LNCAP (cell line): ENCODE measurements at regions not wholly inside any gene's neighbourhood (a gene's known extent, or its start where the extent isn't known, plus 50 kb on each side); places are given as distances from the start of the nearest gene placed in this dataset.

Experiments used
- TF ChIP-seq, protein P1 (sequence below): fragments of 450-650 bp; IDR thresholded peaks from 2 replicates; pipeline ENCODE4 v1.5.1; 2017; ENCODE audit warnings: mild to moderate bottlenecking

DNA sequence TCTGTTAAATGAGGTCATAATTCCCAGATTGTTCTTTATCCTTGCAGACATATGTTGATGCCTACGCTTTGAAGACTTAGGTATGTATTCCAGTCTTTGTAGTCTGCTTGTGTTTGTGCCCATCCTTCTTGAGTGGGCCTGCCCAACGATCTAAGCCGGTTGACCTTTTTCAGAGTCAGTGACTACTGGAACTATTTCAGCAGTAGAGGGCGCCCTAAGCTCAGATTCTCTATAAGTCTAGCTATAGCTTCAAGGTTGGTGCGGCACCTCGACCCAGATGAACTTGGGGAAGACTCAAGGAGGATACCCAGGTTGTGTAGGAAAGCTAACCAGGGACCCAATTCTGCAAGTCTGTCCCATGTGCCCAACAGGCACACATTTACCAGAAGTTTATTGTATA lies 228.8 kb upstream of the PPP2R3A start:
- TF ChIP-seq, protein P1, sequence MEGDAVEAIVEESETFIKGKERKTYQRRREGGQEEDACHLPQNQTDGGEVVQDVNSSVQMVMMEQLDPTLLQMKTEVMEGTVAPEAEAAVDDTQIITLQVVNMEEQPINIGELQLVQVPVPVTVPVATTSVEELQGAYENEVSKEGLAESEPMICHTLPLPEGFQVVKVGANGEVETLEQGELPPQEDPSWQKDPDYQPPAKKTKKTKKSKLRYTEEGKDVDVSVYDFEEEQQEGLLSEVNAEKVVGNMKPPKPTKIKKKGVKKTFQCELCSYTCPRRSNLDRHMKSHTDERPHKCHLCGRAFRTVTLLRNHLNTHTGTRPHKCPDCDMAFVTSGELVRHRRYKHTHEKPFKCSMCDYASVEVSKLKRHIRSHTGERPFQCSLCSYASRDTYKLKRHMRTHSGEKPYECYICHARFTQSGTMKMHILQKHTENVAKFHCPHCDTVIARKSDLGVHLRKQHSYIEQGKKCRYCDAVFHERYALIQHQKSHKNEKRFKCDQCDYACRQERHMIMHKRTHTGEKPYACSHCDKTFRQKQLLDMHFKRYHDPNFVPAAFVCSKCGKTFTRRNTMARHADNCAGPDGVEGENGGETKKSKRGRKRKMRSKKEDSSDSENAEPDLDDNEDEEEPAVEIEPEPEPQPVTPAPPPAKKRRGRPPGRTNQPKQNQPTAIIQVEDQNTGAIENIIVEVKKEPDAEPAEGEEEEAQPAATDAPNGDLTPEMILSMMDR: peak; percentile 65

DNA sequence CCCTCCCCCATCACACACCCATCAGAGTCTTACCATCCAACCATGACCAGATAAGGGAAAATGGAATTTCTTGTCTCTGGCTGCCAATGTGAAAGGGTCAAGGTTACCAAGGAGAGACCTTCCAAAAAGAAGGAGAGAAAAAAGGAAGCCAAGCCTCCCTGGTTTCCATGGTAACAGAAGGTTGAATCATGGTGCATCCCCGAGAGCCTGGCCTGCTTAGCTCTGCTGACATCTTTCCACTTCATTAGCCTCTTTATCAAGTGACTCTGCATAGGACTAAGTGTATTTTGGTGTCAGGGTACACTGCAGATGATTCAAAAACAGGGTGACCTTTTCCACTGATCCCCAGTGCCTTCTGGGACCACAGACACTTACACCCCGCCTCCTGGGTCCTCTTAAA lies 225.7 kb upstream of the PPP2R3A start:
- TF ChIP-seq, protein P1: no peak

DNA sequence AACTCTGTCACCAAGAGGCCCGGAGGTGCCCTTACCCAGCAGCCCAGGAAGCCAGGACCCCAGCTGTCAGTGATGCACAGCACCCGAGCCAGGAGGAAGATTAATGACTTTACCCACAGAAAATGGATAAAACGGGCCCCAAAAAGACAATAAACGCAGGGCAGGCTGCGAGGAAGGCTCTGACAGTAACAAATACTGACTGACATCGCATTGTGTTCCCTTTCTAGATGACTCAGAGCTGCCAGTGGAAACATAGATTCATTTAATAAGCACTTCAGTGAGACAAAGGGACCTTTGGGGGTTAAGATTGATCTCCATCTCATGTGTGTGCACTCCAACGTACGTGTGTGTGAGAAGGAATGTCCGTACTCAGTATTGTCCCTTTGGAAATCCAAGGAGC lies 225.3 kb upstream of the PPP2R3A start:
- TF ChIP-seq, protein P1: no peak

DNA sequence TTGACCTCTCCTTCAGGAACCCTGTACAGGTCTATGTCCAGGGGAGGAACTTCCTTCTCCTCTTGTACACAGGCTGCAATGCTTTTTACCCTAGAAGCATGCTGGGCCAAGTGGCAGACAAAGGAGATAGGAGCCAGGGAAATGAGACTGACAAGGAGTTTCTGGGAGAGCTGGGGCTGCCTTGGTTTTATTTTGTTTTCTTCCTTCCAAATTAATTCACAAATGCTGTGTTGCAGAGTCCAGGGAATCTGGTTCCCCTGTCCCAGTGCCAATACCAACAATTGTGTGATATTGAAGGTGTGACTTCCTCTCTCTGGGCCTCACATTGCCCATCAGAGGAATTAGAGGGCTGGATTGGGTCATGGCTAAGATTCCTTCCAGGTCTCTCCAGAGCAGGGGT lies 224.8 kb upstream of the PPP2R3A start:
- TF ChIP-seq, protein P1: no peak

DNA sequence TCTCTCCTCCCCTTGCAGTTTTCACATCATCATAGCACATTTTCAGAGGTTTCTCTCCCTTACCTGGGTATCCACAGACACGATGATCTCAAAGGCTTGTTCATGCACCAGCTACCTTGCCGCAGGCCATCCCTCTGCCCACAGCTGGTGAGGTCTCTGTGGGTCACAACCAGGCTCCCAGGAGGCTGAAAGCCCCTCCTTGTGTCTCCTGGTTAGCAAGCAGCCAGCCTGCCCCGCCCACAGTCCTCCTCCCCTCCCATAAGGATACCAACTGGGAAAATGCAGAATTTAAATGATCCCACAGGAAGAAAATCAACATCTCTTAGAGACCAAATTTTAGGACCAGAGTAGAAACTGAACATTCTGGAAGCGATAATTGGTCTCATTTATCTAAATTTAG lies 213.5 kb upstream of the PPP2R3A start:
- TF ChIP-seq, protein P1: no peak

DNA sequence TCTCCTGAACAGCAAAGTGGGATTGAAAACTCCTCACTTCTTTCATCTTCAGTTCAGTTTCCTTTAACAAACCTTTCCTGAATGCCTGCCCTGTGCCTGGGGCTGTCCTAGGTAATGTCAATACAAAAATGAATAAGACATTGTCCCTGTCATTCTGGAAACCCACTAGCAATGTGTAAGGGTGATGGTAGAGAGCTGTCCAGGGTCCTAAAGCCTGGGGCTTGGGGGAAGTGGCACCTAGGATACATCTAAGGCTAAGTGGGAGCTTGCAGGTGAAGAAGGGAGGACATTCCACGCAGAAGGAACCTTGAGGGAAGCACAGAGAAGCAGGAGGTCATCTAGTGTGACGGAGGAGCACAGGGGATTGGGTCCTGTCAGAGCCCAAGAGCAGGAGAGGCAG lies 212.7 kb upstream of the PPP2R3A start:
- TF ChIP-seq, protein P1: no peak

DNA sequence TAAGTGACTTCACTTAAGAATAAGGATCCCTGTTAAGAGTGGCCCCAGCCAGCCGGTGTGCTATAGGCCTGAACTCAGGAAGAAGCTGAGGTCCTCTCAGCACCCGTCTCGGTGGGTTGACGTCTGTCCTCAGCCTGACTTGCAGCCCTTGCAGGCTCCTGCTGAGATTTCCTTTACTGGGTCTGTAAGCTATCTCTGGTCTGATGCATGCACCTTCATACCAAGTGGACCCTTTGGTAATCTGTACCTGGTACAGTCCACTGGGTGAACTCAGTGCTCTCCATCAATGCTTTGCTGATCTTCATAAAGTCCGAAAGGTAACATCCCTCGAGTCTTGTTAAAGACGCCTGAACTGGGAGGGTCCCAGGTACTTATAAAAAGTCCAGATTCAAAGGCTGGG lies 212.0 kb upstream of the PPP2R3A start:
- TF ChIP-seq, protein P1: no peak

DNA sequence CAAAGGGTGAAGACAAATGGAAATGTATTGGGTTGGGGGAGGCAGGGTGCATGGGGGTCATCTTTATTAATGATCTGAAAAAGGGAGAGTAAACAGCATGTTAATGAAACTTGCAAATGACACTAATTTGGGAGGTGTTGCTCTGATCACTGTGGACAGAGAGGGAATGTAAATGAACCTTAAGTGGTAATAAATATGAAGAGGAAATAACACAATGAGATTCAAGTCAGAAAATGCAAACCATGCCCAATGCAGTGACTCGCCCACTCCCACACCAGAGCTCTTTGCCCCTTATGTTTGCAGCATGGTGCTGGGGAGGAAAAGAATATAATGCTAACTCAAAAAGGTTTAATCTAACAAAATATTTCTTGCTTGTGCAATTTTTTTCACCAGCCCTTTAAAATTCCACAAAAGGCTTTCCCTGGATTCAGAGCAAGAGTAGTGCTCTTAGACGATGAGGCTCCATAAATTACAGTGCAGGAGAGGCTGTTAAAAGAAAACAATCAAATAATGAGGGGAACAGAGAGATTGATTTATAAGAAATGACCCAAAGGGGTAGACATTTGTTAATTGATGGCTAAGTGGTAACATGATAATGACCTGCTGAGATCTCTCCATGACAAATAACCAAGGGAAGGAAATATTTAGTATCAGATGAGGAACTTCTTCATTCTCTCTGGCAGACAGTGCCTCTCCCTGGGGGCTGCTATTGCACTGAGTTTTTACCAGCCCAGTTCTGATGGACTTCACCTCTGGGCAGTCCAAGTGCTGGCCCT lies 210.0 kb upstream of the PPP2R3A start:
- TF ChIP-seq, protein P1: no peak
